Calu3 (cell line): ENCODE measurements at regions not wholly inside any gene's neighbourhood (a gene's known extent, or its start where the extent isn't known, plus 50 kb on each side); places are given as distances from the start of the nearest gene placed in this dataset.

Experiments used
- BruUV-seq: library from RNA; stranded (reverse); fragments of 400-500 nt; replicated peaks from 2 replicates; lab custom pipeline; 2021; lab: Mats Ljungman, UMichigan
- CTCF ChIA-PET: fragments of 300-600 bp; sonication (Branson Sonifier 250); formaldehyde crosslinking; loops from one replicate; lab custom pipeline; 2022; ENCODE audit warnings: antibody characterized with exemption; lab: Charles Lee
- DNase-seq: peaks from one replicate; pipeline ENCODE4 v3.0.0; 2022
- H3K27ac Mint-ChIP-seq: one replicate; pipeline ENCODE4 v1.8.0; 2022; ENCODE audit warnings: mixed read lengths; ENCODE audit not compliant: unreplicated experiment
- H3K27me3 Mint-ChIP-seq: one replicate; pipeline ENCODE4 v1.8.0; 2022; ENCODE audit warnings: mixed read lengths; ENCODE audit not compliant: unreplicated experiment
- H3K36me3 Mint-ChIP-seq: one replicate; pipeline ENCODE4 v1.8.0; 2022; ENCODE audit warnings: mild to moderate bottlenecking, moderate library complexity, mixed read lengths; ENCODE audit not compliant: insufficient read depth, unreplicated experiment
- H3K4me1 Mint-ChIP-seq: one replicate; pipeline ENCODE4 v1.8.0; 2022; ENCODE audit warnings: mild to moderate bottlenecking, low read depth, mixed read lengths; ENCODE audit not compliant: unreplicated experiment
- H3K4me3 Mint-ChIP-seq: one replicate; pipeline ENCODE4 v1.8.0; 2022; ENCODE audit warnings: mild to moderate bottlenecking, low read depth, moderate library complexity, mixed read lengths; ENCODE audit not compliant: unreplicated experiment
- H3K9me3 Mint-ChIP-seq: one replicate; pipeline ENCODE4 v1.8.0; 2022; ENCODE audit warnings: low read depth, mixed read lengths; ENCODE audit not compliant: unreplicated experiment
- CTCF ChIP-seq: fragments of 200-600 bp; IDR thresholded peaks from one replicate; pipeline ENCODE4 v1.8.0; 2022; ENCODE audit warnings: antibody characterized with exemption; ENCODE audit not compliant: unreplicated experiment
- intact Hi-C: fragments of 100-400 bp; cut with micrococcal nuclease; formaldehyde crosslinking; loops from one replicate; pipeline ENCODE4 v1.10.0; 2022; ENCODE audit not compliant: unreplicated experiment

GRCh38 chr6:82032444-82032843 is 215.1 kb downstream of the IBTK start:
- H3K4me3 Mint-ChIP-seq = no peak overlapping the region
- no peak overlapping the region for H3K27ac Mint-ChIP-seq
- H3K27me3 Mint-ChIP-seq = no peaks in the 10 kb centered on the region
- H3K9me3 Mint-ChIP-seq = no peaks in the 10 kb centered on the region
- H3K36me3 Mint-ChIP-seq = no peaks in the 10 kb centered on the region
- no TSS peak for BruUV-seq
- H3K4me1 Mint-ChIP-seq = no peaks in the 10 kb centered on the region
- intact Hi-C loops = no loop called here
- no peak for TF ChIP-seq CTCF
- CTCF ChIA-PET = no interaction called here
- DNase-seq = no peak

GRCh38 chr6:82030761-82031503 is 216.6 kb downstream of the IBTK start:
- no TSS peak for BruUV-seq
- Mint-ChIP-seq H3K4me1 (no peaks in the 10 kb centered on the region), H3K27me3 (no peaks in the 10 kb centered on the region), H3K27ac (no peak overlapping the region), H3K36me3 (no peaks in the 10 kb centered on the region), H3K9me3 (no peaks in the 10 kb centered on the region), H3K4me3 (no peak overlapping the region)
- CTCF ChIA-PET = no interaction called here
- DNase-seq = no peak
- TF ChIP-seq CTCF = no peak
- intact Hi-C loops = no loop called here

GRCh38 chr6:82030301-82030700 is 217.2 kb downstream of the IBTK start:
- intact Hi-C loops = no loop called here
- BruUV-seq = no TSS peak
- H3K9me3 Mint-ChIP-seq = no peaks in the 10 kb centered on the region
- no peaks in the 10 kb centered on the region for H3K27me3 Mint-ChIP-seq
- no peak overlapping the region for H3K4me3 Mint-ChIP-seq
- DNase-seq = no peak
- H3K27ac Mint-ChIP-seq = no peak overlapping the region
- no peak for TF ChIP-seq CTCF
- no peaks in the 10 kb centered on the region for H3K4me1 Mint-ChIP-seq
- H3K36me3 Mint-ChIP-seq = no peaks in the 10 kb centered on the region
- CTCF ChIA-PET = no interaction called here

- no peak for TF ChIP-seq CTCF
- no peak for DNase-seq
- Mint-ChIP-seq H3K4me1 (no peaks in the 10 kb centered on the region), H3K36me3 (no peaks in the 10 kb centered on the region), H3K27ac (no peak overlapping the region), H3K9me3 (no peaks in the 10 kb centered on the region), H3K27me3 (no peaks in the 10 kb centered on the region), H3K4me3 (no peak overlapping the region)
- BruUV-seq = no TSS peak
- intact Hi-C loops = no loop called here
- CTCF ChIA-PET = no interaction called here
Observed at GRCh38 chr6:82025271-82025670, 222.3 kb downstream of the IBTK start.
